NCI-H1417 (cell line): ENCODE measurements at regions not wholly inside any gene's neighbourhood (a gene's known extent, or its start where the extent isn't known, plus 50 kb on each side); places are given as distances from the start of the nearest gene placed in this dataset.
A peak's percentile ranks its signal among the peaks of the same experiment; 100 is the strongest.
"Not testable (repeated sequence)": the region's sequence is repeated elsewhere in the genome, so short reads cannot be mapped to it uniquely, and the experiment has no call there.

Experiments
- DNase-seq, 3 experiments: peaks; one replicate each; lab custom pipeline; 2025; lab: John Stamatoyannopoulos, UW

GRCh38 chr14:22491683-22492621 is 97.1 kb downstream of the DAD1 start:
- DNase-seq: no peak

GRCh38 chr14:22491053-22491452 is 98.0 kb downstream of the DAD1 start:
- not testable (repeated sequence) for DNase-seq

GRCh38 chr14:22489957-22490950 is 98.8 kb downstream of the DAD1 start:
- no peak for DNase-seq

- no peak for DNase-seq
Measured at GRCh38 chr14:22489244-22489545, 99.8 kb downstream of the DAD1 start.

- DNase-seq: no peak
Measured at GRCh38 chr14:22488522-22489243, 100.3 kb downstream of the DAD1 start.

- DNase-seq: no peak
Measured at GRCh38 chr14:22487941-22488340, 101.1 kb downstream of the DAD1 start.

GRCh38 chr14:22487401-22487800 is 101.6 kb downstream of the DAD1 start:
- no peak for DNase-seq

- DNase-seq: no peak
Measured at GRCh38 chr14:22486675-22487074, 102.3 kb downstream of the DAD1 start.

GRCh38 chr14:22485649-22486048 is 103.4 kb downstream of the DAD1 start:
- DNase-seq: no peak

GRCh38 chr14:22485178-22485577 is 103.8 kb downstream of the DAD1 start:
- no peak for DNase-seq

GRCh38 chr14:22484632-22485031 is 104.4 kb downstream of the DAD1 start:
- DNase-seq: no peak

GRCh38 chr14:22483863-22484593 is 105.0 kb downstream of the DAD1 start:
- no peak for DNase-seq

- DNase-seq: no peak
Measured at GRCh38 chr14:22482782-22483553, 106.1 kb downstream of the DAD1 start.

- no peak for DNase-seq
Measured at GRCh38 chr14:22482085-22482694, 106.8 kb downstream of the DAD1 start.

GRCh38 chr14:22481546-22481945 is 107.5 kb downstream of the DAD1 start:
- no peak for DNase-seq

- no peak for DNase-seq
Measured at GRCh38 chr14:22479776-22480464, 109.1 kb downstream of the DAD1 start.

- no peak for DNase-seq
Measured at GRCh38 chr14:22479132-22479531, 109.9 kb downstream of the DAD1 start.

GRCh38 chr14:22478670-22479069 is 110.4 kb downstream of the DAD1 start:
- peak in 1 of 3 experiments; percentile 12 for DNase-seq

GRCh38 chr14:22478247-22478646 is 110.8 kb downstream of the DAD1 start:
- DNase-seq: no peak
